Activated B cell treated with CpG ODN at 0.5 μM for 24 hours (primary cell): ENCODE measurements at regions not wholly inside any gene's neighbourhood (a gene's known extent, or its start where the extent isn't known, plus 50 kb on each side); places are given as distances from the start of the nearest gene placed in this dataset.
"Not testable (repeated sequence)": the region's sequence is repeated elsewhere in the genome, so short reads cannot be mapped to it uniquely, and the experiment has no call there.

Experiments used
- ATAC-seq: fragments of 200-7000 bp; cut with Tn5 transposase; one replicate; pipeline ENCODE4 v1.10.0; 2021; ENCODE audit warnings: low read depth, mild to moderate bottlenecking, moderate library complexity
- CTCF ChIA-PET: fragments of 350-600 bp; sonication (Branson Sonifier 250); formaldehyde crosslinking; loops from one replicate; lab custom pipeline; 2021; ENCODE audit warnings: antibody characterized with exemption; lab: Charles Lee
- POLR2A ChIA-PET: fragments of 350-600 bp; sonication (Branson Sonifier 250); formaldehyde crosslinking; loops from one replicate; lab custom pipeline; 2021; ENCODE audit warnings: antibody characterized with exemption; lab: Charles Lee
- DNase-seq: peaks from one replicate; pipeline ENCODE4 v3.0.0; 2022
- H3K27ac Mint-ChIP-seq: one replicate; pipeline ENCODE4 v1.8.0; 2020; ENCODE audit warnings: mixed read lengths
- H3K27me3 Mint-ChIP-seq: one replicate; pipeline ENCODE4 v1.8.0; 2021; ENCODE audit warnings: mixed read lengths
- H3K36me3 Mint-ChIP-seq: one replicate; pipeline ENCODE4 v1.8.0; 2021; ENCODE audit warnings: low read depth, mixed read lengths
- H3K4me1 Mint-ChIP-seq: one replicate; pipeline ENCODE4 v1.8.0; 2021; ENCODE audit warnings: mixed read lengths
- H3K4me3 Mint-ChIP-seq: one replicate; pipeline ENCODE4 v1.8.0; 2020; ENCODE audit warnings: mild to moderate bottlenecking, mixed read lengths
- H3K9me3 Mint-ChIP-seq: one replicate; pipeline ENCODE4 v1.8.0; 2020; ENCODE audit warnings: mixed read lengths
- CTCF ChIP-seq: fragments of 200-600 bp; IDR thresholded peaks from one replicate; pipeline ENCODE4 v1.8.0; 2022; ENCODE audit warnings: antibody characterized with exemption, mild to moderate bottlenecking
- intact Hi-C: fragments of 100-400 bp; cut with micrococcal nuclease; formaldehyde crosslinking; loops from one replicate; pipeline ENCODE4 v1.15.1; 2024

DNA sequence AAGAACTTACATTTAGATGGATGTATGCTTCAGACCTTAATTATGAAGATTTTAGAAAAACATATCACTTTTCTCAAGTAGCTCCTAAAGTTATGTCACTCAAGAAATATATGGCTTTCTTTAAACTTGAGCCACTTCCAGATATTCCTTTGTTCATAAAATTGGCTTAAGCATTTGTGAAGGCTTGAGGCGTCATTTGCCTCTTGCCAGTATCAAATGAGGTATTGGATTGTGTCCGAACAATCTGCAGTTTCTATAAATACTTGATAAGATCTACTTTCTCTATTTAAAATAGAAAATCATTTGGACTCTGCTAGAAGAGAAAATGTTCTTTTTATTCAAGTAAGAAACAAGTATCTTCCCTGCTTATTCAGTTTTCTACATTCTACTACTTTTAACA, 102.6 kb downstream of the RSL24D1 start:
- Mint-ChIP-seq H3K4me1 (no peaks in the 10 kb centered on the region), H3K27me3 (no peaks in the 10 kb centered on the region), H3K4me3 (no peak overlapping the region), H3K9me3 (no peaks in the 10 kb centered on the region), H3K27ac (no peak overlapping the region), H3K36me3 (no peaks in the 10 kb centered on the region)
- POLR2A ChIA-PET, result no interaction called here
- ATAC-seq, result no peak
- TF ChIP-seq CTCF, result no peak
- DNase-seq, result no peak
- intact Hi-C loops, result no loop called here
- CTCF ChIA-PET, result no interaction called here

GRCh38 chr15:55088207-55088606, 108.5 kb downstream of the RSL24D1 start:
- Mint-ChIP-seq H3K4me3 (no peak overlapping the region), H3K27me3 (peaks cover 3% of the 10 kb centered on the region), H3K36me3 (no peaks in the 10 kb centered on the region), H3K27ac (no peak overlapping the region), H3K9me3 (no peaks in the 10 kb centered on the region), H3K4me1 (no peaks in the 10 kb centered on the region)
- ATAC-seq, result no peak
- ChIA-PET POLR2A (no interaction called here), CTCF (no interaction called here)
- no peak for DNase-seq
- TF ChIP-seq CTCF, result no peak
- intact Hi-C loops, result no loop called here

GRCh38 chr15:55084673-55085072, 112.1 kb downstream of the RSL24D1 start:
- no peaks in the 10 kb centered on the region for H3K36me3 Mint-ChIP-seq
- no peak overlapping the region for H3K4me3 Mint-ChIP-seq
- H3K4me1 Mint-ChIP-seq, result no peaks in the 10 kb centered on the region
- H3K9me3 Mint-ChIP-seq, result no peaks in the 10 kb centered on the region
- CTCF ChIA-PET, result no interaction called here
- ATAC-seq (no peak), DNase-seq (no peak)
- POLR2A ChIA-PET, result no interaction called here
- H3K27ac Mint-ChIP-seq, result no peak overlapping the region
- peaks cover 3% of the 10 kb centered on the region for H3K27me3 Mint-ChIP-seq
- intact Hi-C loops, result no loop called here
- TF ChIP-seq CTCF, result no peak

GRCh38 chr15:55084216-55084615, 112.5 kb downstream of the RSL24D1 start:
- Mint-ChIP-seq H3K9me3 (no peaks in the 10 kb centered on the region), H3K4me1 (no peaks in the 10 kb centered on the region), H3K27ac (no peak overlapping the region), H3K27me3 (peaks cover 3% of the 10 kb centered on the region), H3K4me3 (no peak overlapping the region), H3K36me3 (no peaks in the 10 kb centered on the region)
- ChIA-PET CTCF (no interaction called here), POLR2A (no interaction called here)
- no peak for DNase-seq
- ATAC-seq, result no peak
- intact Hi-C loops, result no loop called here
- TF ChIP-seq CTCF, result no peak

DNA sequence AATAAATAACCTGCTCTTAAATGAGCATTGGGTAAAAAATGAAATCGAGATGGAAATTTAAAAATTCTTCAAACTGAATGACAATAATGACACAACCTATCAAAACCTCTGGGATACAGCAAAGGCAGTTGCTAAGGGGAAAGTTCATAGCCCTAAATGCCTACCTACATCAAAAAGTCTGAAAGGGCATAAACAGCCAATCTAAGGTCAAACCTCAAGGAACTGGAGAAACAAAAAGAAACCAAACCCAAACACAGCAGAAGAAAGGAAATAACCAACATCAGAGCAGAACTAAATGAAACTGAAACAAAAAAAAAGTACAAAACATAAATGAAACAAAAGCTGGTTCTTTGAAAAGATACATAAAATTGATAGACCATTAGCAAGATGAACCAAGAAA, 119.7 kb downstream of the RSL24D1 start:
- H3K4me1 Mint-ChIP-seq, intact Hi-C loops, ATAC-seq, H3K36me3 Mint-ChIP-seq, CTCF ChIA-PET, POLR2A ChIA-PET, H3K27ac Mint-ChIP-seq, H3K27me3 Mint-ChIP-seq, DNase-seq, H3K4me3 Mint-ChIP-seq: not testable (repeated sequence)
- H3K9me3 Mint-ChIP-seq, result peaks cover 11% of the 10 kb centered on the region

DNA sequence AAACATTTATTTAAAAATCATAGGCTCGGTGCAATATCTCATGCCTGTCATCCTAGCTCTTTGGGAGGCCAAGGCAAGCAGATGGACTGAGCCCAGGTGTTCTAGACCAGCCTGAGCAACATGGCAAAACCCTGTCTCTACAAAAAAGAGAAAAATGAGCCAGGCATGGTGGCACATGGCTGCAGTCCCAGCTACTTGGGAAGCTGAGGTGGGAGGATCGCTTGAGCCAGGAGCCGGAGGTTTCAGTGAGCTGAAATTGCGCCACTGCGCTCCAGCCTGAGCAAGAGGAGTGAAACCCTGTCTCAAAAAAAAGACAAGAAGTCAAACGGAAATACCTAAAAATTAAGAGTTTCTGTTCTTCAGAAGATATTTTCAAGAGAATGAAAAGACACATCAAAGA, 122.3 kb downstream of the RSL24D1 start:
- ATAC-seq (no peak), DNase-seq (no peak)
- peaks cover 11% of the 10 kb centered on the region for H3K9me3 Mint-ChIP-seq
- H3K36me3 Mint-ChIP-seq, result no peaks in the 10 kb centered on the region
- no peak overlapping the region for H3K27ac Mint-ChIP-seq
- TF ChIP-seq CTCF, result no peak
- ChIA-PET CTCF (no interaction called here), POLR2A (no interaction called here)
- no peaks in the 10 kb centered on the region for H3K4me1 Mint-ChIP-seq
- intact Hi-C loops, result no loop called here
- no peaks in the 10 kb centered on the region for H3K27me3 Mint-ChIP-seq
- no peak overlapping the region for H3K4me3 Mint-ChIP-seq

GRCh38 chr15:55063970-55064369, 132.8 kb downstream of the RSL24D1 start:
- H3K27me3 Mint-ChIP-seq, H3K36me3 Mint-ChIP-seq, ATAC-seq, H3K27ac Mint-ChIP-seq, DNase-seq, intact Hi-C loops, CTCF ChIA-PET, H3K4me3 Mint-ChIP-seq, POLR2A ChIA-PET, H3K4me1 Mint-ChIP-seq: not testable (repeated sequence)
- peaks cover 10% of the 10 kb centered on the region for H3K9me3 Mint-ChIP-seq
